ENCODE measurements at regions not wholly inside any gene's neighbourhood (a gene's known extent, or its start where the extent isn't known, plus 50 kb on each side); places are given as distances from the start of the nearest gene placed in this dataset.
A peak's percentile ranks its signal among the peaks of the same experiment; 100 is the strongest.

GRCh38 chr7:130941322-130942210 is 207.6 kb upstream of the KLF14 start:
- Histone ChIP-seq H3K36me3 (no peaks in the 10 kb centered on the region), H3K27ac (peak overlapping the region; percentile 92 to 99 (median 97)), H3K4me1 (peaks cover 0 to 45% (median 13%) of the 10 kb centered on the region in 4 donors), H3K9me3 (no peaks in the 10 kb centered on the region), H3K4me3 (peak overlapping the region; percentile 28 to 60 (median 57)), H3K27me3 (no peaks in the 10 kb centered on the region)
- peak; percentile 84 to 90 (median 85) for DNase-seq
- intact Hi-C loops (cut with DNase I), result loop anchor here in 1 of 2 donors (10.0 kb wide), 1 partner anchor 53 kb away; no protein-coding TSS in a partner anchor
- 13% methylated on average over 20 of the region's 20 CpGs for WGBS (ENCODE audit: insufficient coverage, low coverage, low lambda C conversion rate, missing lambda C conversion rate)
- peak; percentile 73 to 89 (median 84) for ATAC-seq
- no peak for TF ChIP-seq CTCF (IDR thresholded peaks at IDR 0.05)
- peak; percentile 69 for TF ChIP-seq POLR2A (IDR thresholded peaks at IDR 0.05)

GRCh38 chr7:130942211-130942964 is 208.4 kb upstream of the KLF14 start:
- no peaks in the 10 kb centered on the region for H3K9me3 ChIP-seq
- DNase-seq (peak; percentile 62 to 84 (median 74)), ATAC-seq (peak; percentile 70 to 85 (median 78))
- 7% methylated on average over 10 of the region's 10 CpGs for WGBS (ENCODE audit: insufficient coverage, low coverage, low lambda C conversion rate, missing lambda C conversion rate)
- peak overlapping the region; percentile 92 to 99 (median 97) for H3K27ac ChIP-seq
- H3K4me1 ChIP-seq, result peaks cover 0 to 47% (median 13%) of the 10 kb centered on the region in 4 donors
- peak overlapping the region in 2 of 3 donors; percentile 57 to 60 for H3K4me3 ChIP-seq
- intact Hi-C loops (cut with DNase I), result loop anchor here in 1 of 2 donors (10.0 kb wide), 1 partner anchor 52 kb away; no protein-coding TSS in a partner anchor
- TF ChIP-seq CTCF (IDR thresholded peaks at IDR 0.05), result no peak
- peak; percentile 77 for TF ChIP-seq POLR2A (IDR thresholded peaks at IDR 0.05)
- no peaks in the 10 kb centered on the region for H3K27me3 ChIP-seq
- no peaks in the 10 kb centered on the region for H3K36me3 ChIP-seq

GRCh38 chr7:130943336-130943901 is 209.4 kb upstream of the KLF14 start:
- peaks cover 0 to 56% (median 13%) of the 10 kb centered on the region in 4 donors for H3K4me1 ChIP-seq
- no peaks in the 10 kb centered on the region for H3K9me3 ChIP-seq
- no peaks in the 10 kb centered on the region for H3K27me3 ChIP-seq
- TF ChIP-seq POLR2A (IDR thresholded peaks at IDR 0.05) (no peak), CTCF (IDR thresholded peaks at IDR 0.05) (no peak)
- peak overlapping the region; percentile 12 to 60 (median 57) for H3K4me3 ChIP-seq
- no peaks in the 10 kb centered on the region for H3K36me3 ChIP-seq
- peak overlapping the region; percentile 92 to 99 (median 97) for H3K27ac ChIP-seq
- intact Hi-C loops (cut with DNase I), result loop anchor here in 1 of 2 donors (10.0 kb wide), 1 partner anchor 51 kb away; no protein-coding TSS in a partner anchor
- no peak for DNase-seq
- ATAC-seq, result peak in 3 of 4 donors; percentile 15 to 19 (median 17)
- 0% methylated on average over 9 of the region's 9 CpGs for WGBS (ENCODE audit: insufficient coverage, low coverage, low lambda C conversion rate, missing lambda C conversion rate)

- ATAC-seq, result no peak
- H3K27ac ChIP-seq, result peak overlapping the region; percentile 92 to 99 (median 97)
Measured at GRCh38 chr7:130943981-130944380, 210.0 kb upstream of the KLF14 start.

More at GRCh38 chr7:130943981-130944380, 210.0 kb upstream of the KLF14 start:
- WGBS (ENCODE audit: insufficient coverage, low coverage, low lambda C conversion rate, missing lambda C conversion rate), result 14% methylated on average over 3 of the region's 3 CpGs
- no peak for DNase-seq
- no peaks in the 10 kb centered on the region for H3K9me3 ChIP-seq
- no peak for TF ChIP-seq POLR2A (IDR thresholded peaks at IDR 0.05)
- no peak for TF ChIP-seq CTCF (IDR thresholded peaks at IDR 0.05)
- intact Hi-C loops (cut with DNase I), result loop anchor here in 1 of 2 donors (10.0 kb wide), 1 partner anchor 51 kb away; no protein-coding TSS in a partner anchor
- no peaks in the 10 kb centered on the region for H3K36me3 ChIP-seq
- H3K4me1 ChIP-seq, result peaks cover 0 to 54% (median 13%) of the 10 kb centered on the region in 4 donors
- H3K27me3 ChIP-seq, result no peaks in the 10 kb centered on the region
- H3K4me3 ChIP-seq, result peak overlapping the region in 2 of 3 donors; percentile 57 to 60
